ENCODE measurements at regions not wholly inside any gene's neighbourhood (a gene's known extent, or its start where the extent isn't known, plus 50 kb on each side); places are given as distances from the start of the nearest gene placed in this dataset.

DNA sequence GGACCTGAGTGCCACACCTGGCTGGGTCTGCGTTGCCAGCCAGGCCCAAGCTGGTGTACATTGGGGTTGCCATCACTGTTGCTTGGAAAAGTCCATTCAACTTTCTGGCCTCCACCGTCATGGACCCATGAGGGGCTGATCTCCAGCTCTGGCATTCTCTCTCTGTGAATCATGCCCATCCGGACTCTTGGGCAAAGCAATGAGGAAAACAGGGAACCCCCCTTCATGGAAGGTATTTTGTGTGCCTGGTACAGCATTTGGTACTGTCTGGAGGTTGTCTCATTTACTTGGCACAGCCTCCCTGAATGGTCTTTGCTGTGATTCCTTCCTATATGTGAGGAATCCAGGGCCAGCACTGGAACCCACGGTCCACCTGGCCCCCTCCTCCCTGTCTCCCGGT, 99.4 kb downstream of the FOXD2 start:
- H4K5ac ChIP-seq (ENCODE audit: insufficient read length, low read depth, low read length) = no peak overlapping the region
- H3K14ac ChIP-seq (ENCODE audit: insufficient read depth, low read length) = no peak overlapping the region
- no peak overlapping the region for H3K23ac ChIP-seq (ENCODE audit: insufficient read length, low read depth, low read length)
- no peak overlapping the region for H3K9ac ChIP-seq (ENCODE audit: extremely low read depth, insufficient read length, low read length)
- H3K79me2 ChIP-seq (ENCODE audit: insufficient read depth, low read length) = no peaks in the 10 kb centered on the region
- no peak overlapping the region for H3K18ac ChIP-seq (ENCODE audit: insufficient read length, low read depth, low read length)
- Mint-ChIP-seq H3K36me3 (ENCODE audit: insufficient read depth in 1 of 3, low read depth in 3 of 3) (peaks cover 3 to 13% (median 7%) of the 10 kb centered on the region in 3 experiments; a peak in 5 of 7 replicates), H3K27ac (no peak overlapping the region), H3K4me1 (peaks cover 22 to 27% of the 10 kb centered on the region in 2 experiments), H3K9me3 (peaks cover 11 to 13% of the 10 kb centered on the region in 2 experiments), H3K4me3 (no peak overlapping the region), H3K27me3 (ENCODE audit: low read depth) (peaks cover 45% of the 10 kb centered on the region)
- H3K4me2 ChIP-seq (ENCODE audit: insufficient read depth, insufficient read length, low read length) = no peak overlapping the region
- H3K4ac ChIP-seq (ENCODE audit: low read depth, low read length) = no peak overlapping the region
- TF ChIP-seq, protein P1, sequence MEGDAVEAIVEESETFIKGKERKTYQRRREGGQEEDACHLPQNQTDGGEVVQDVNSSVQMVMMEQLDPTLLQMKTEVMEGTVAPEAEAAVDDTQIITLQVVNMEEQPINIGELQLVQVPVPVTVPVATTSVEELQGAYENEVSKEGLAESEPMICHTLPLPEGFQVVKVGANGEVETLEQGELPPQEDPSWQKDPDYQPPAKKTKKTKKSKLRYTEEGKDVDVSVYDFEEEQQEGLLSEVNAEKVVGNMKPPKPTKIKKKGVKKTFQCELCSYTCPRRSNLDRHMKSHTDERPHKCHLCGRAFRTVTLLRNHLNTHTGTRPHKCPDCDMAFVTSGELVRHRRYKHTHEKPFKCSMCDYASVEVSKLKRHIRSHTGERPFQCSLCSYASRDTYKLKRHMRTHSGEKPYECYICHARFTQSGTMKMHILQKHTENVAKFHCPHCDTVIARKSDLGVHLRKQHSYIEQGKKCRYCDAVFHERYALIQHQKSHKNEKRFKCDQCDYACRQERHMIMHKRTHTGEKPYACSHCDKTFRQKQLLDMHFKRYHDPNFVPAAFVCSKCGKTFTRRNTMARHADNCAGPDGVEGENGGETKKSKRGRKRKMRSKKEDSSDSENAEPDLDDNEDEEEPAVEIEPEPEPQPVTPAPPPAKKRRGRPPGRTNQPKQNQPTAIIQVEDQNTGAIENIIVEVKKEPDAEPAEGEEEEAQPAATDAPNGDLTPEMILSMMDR (conservative IDR thresholded peaks at IDR 0.05) = no peak
- H3K4me1 ChIP-seq (ENCODE audit: insufficient read depth, low read length) = 0 out of 2 replicates have a peak, but pooled peaks cover 2% of the 10 kb centered on the region
- H4K8ac ChIP-seq (replicated peaks; ENCODE audit: insufficient read length, low read depth, low read length) = no peak overlapping the region
- no peak overlapping the region for H2BK20ac ChIP-seq (ENCODE audit: low read depth, low read length, poor library complexity, severe bottlenecking)
- H2BK15ac ChIP-seq (ENCODE audit: low read depth, low read length) = no peak overlapping the region
- H2BK5ac ChIP-seq (ENCODE audit: insufficient read length, low read length) = no peak overlapping the region
- H2AK5ac ChIP-seq (ENCODE audit: insufficient read length, low read length) = no peak overlapping the region
- no peak overlapping the region for H3K27ac ChIP-seq (ENCODE audit: insufficient read length, low read depth, low read length)
- no peaks in the 10 kb centered on the region for H3K79me1 ChIP-seq (ENCODE audit: insufficient read depth, low read depth, low read length, poor library complexity, severe bottlenecking)
- peaks cover 7% of the 10 kb centered on the region for H3K23me2 ChIP-seq (ENCODE audit: insufficient read length, low read depth, low read length, poor library complexity, severe bottlenecking)
- no peak overlapping the region for H2BK12ac ChIP-seq (ENCODE audit: insufficient read length, low read depth, low read length)
- peaks cover 4% of the 10 kb centered on the region for H4K20me1 ChIP-seq (ENCODE audit: control insufficient read depth, insufficient read depth, insufficient read length)
- H3K56ac ChIP-seq (ENCODE audit: insufficient read length, low read depth, low read length) = no peak overlapping the region
- DNase-seq = no peak
- H3K27me3 ChIP-seq (ENCODE audit: insufficient read depth, low read length) = no peaks in the 10 kb centered on the region; the same call in 1 of the 2 replicates
- no peaks in the 10 kb centered on the region for H3K9me3 ChIP-seq (ENCODE audit: control insufficient read depth, low read depth, low read length)
- no peak overlapping the region for H3T11ph ChIP-seq (ENCODE audit: low read length)
- H2BK120ac ChIP-seq (ENCODE audit: low read depth, low read length, poor library complexity, severe bottlenecking) = no peak overlapping the region
- no peak overlapping the region for H4K91ac ChIP-seq (ENCODE audit: insufficient read length, low read depth, low read length)
- no CpG with 5 or more reads among the region's 5 CpGs for WGBS (ENCODE audit: extremely low coverage, insufficient read length, low lambda C conversion rate)
- H2AFZ ChIP-seq (ENCODE audit: low read length) = no peak overlapping the region

Measured in H9 (cell line).